ENCODE measurements at regions not wholly inside any gene's neighbourhood (a gene's known extent, or its start where the extent isn't known, plus 50 kb on each side); places are given as distances from the start of the nearest gene placed in this dataset.

- TF ChIP-seq CTCF (IDR thresholded peaks at IDR 0.05) (peak; percentile 69), POLR2AphosphoS5 (IDR thresholded peaks at IDR 0.05; ENCODE audit: low read depth, low read length) (no peak), TCF7L2 (IDR thresholded peaks at IDR 0.05; ENCODE audit: low read depth, low read length) (no peak), SIN3A (IDR thresholded peaks at IDR 0.05; ENCODE audit: borderline replicate concordance, insufficient read depth, low read depth, low read length) (no peak)
These were observed 84.5 kb upstream of the DYNC1I1 start for GRCh38 chr7:95687759-95688343.
